HEK293 (cell line): ENCODE measurements at regions not wholly inside any gene's neighbourhood (a gene's known extent, or its start where the extent isn't known, plus 50 kb on each side); places are given as distances from the start of the nearest gene placed in this dataset.
"Not testable (repeated sequence)": the region's sequence is repeated elsewhere in the genome, so short reads cannot be mapped to it uniquely, and the experiment has no call there.

ENCODE experiments used
- CTCF ChIA-PET: fragments of 350-600 bp; formaldehyde crosslinking; extraction: SDS; loops from one replicate; lab custom pipeline; 2021; ENCODE audit warnings: antibody characterized with exemption; lab: Yijun Ruan, JAX
- POLR2A ChIA-PET: fragments of 300-600 bp; formaldehyde crosslinking; extraction: SDS; loops from one replicate; lab custom pipeline; 2020; ENCODE audit warnings: antibody characterized with exemption, inconsistent platforms; lab: Yijun Ruan, JAX
- H3K27ac ChIP-seq: fragments of 200-500 bp; sonication (Bioruptor generic); 2 replicates; pipeline ENCODE4 v1.5.1; 2014; ENCODE audit warnings: low read depth, low read length, control low read depth, inconsistent platforms; ENCODE audit errors: extremely low read depth
- H3K36me3 ChIP-seq, 2 experiments: fragments of 200-500 bp in 1 of 2; sonication (Bioruptor generic) in 1 of 2; 1 replicate in 1 of 2; 2 replicates in 1 of 2; pipeline ENCODE4 v1.5.1; 2014 to 2017; ENCODE audit warnings: inconsistent platforms in 2 of 2, low read length in 2 of 2; ENCODE audit not compliant: control insufficient read depth in 2 of 2, insufficient read depth in 1 of 2
- H3K4me1 ChIP-seq: fragments of 200-500 bp; sonication (Bioruptor generic); 2 replicates; pipeline ENCODE4 v1.5.1; 2014; ENCODE audit warnings: mild to moderate bottlenecking, low read length, inconsistent platforms; ENCODE audit not compliant: control insufficient read depth, insufficient read depth
- H3K4me3 ChIP-seq: 2 replicates; pipeline ENCODE4 v1.5.1; 2011; ENCODE audit warnings: low read depth, mild to moderate bottlenecking, control low read depth, low read length, moderate library complexity
- H3K9me3 ChIP-seq: fragments of 200-500 bp; sonication (Bioruptor generic); 2 replicates; pipeline ENCODE4 v1.5.1; 2014; ENCODE audit warnings: low read depth, low read length, inconsistent platforms; ENCODE audit not compliant: control insufficient read depth, insufficient read depth
- FEZF1 ChIP-seq: fragments of 450-650 bp; formaldehyde crosslinking; IDR thresholded peaks from 2 replicates; pipeline ENCODE4 v1.5.1; 2016; ENCODE audit warnings: missing biosample characterization, missing genetic modification characterization
- KLF10 ChIP-seq: fragments of 450-650 bp; IDR thresholded peaks from 2 replicates; pipeline ENCODE4 v1.5.1; 2018; ENCODE audit warnings: missing biosample characterization, mild to moderate bottlenecking, missing genetic modification characterization
- REPIN1 ChIP-seq: fragments of 450-650 bp; formaldehyde crosslinking; IDR thresholded peaks from 2 replicates; pipeline ENCODE4 v1.5.1; 2017; ENCODE audit warnings: missing biosample characterization, missing genetic modification characterization, low read depth
- TSHZ1 ChIP-seq: fragments of 450-650 bp; formaldehyde crosslinking; IDR thresholded peaks from 2 replicates; pipeline ENCODE4 v1.5.1; 2016; ENCODE audit warnings: missing biosample characterization, missing genetic modification characterization, borderline replicate concordance
- YY1 ChIP-seq: fragments of 450-650 bp; formaldehyde crosslinking; IDR thresholded peaks from 2 replicates; pipeline ENCODE4 v1.5.1; 2018; ENCODE audit warnings: missing biosample characterization, missing genetic modification characterization
- ZFP41 ChIP-seq: fragments of 450-650 bp; formaldehyde crosslinking; IDR thresholded peaks from 2 replicates; pipeline ENCODE4 v1.5.1; 2016; ENCODE audit warnings: missing biosample characterization, missing genetic modification characterization, borderline replicate concordance
- ZNF114 ChIP-seq: fragments of 450-650 bp; formaldehyde crosslinking; IDR thresholded peaks from 2 replicates; pipeline ENCODE4 v1.5.0; 2017; ENCODE audit warnings: missing biosample characterization, missing genetic modification characterization
- ZNF146 ChIP-seq: fragments of 450-650 bp; formaldehyde crosslinking; IDR thresholded peaks from 2 replicates; pipeline ENCODE4 v1.5.1; 2016; ENCODE audit warnings: missing biosample characterization, missing genetic modification characterization
- ZNF148 ChIP-seq: fragments of 450-650 bp; formaldehyde crosslinking; IDR thresholded peaks from 2 replicates; pipeline ENCODE4 v1.5.0; 2017; ENCODE audit warnings: missing biosample characterization, missing genetic modification characterization, borderline replicate concordance
- ZNF280D ChIP-seq: fragments of 450-650 bp; formaldehyde crosslinking; IDR thresholded peaks from 2 replicates; pipeline ENCODE4 v1.5.1; 2016; ENCODE audit warnings: missing biosample characterization, missing genetic modification characterization
- ZNF391 ChIP-seq: fragments of 450-650 bp; formaldehyde crosslinking; IDR thresholded peaks from 2 replicates; pipeline ENCODE4 v1.5.1; 2016; ENCODE audit warnings: low read depth, missing biosample characterization, missing genetic modification characterization, borderline replicate concordance
- ZNF473 ChIP-seq: fragments of 450-650 bp; formaldehyde crosslinking; IDR thresholded peaks from 2 replicates; pipeline ENCODE4 v1.5.1; 2017; ENCODE audit warnings: missing biosample characterization, missing genetic modification characterization
- ZNF48 ChIP-seq: fragments of 450-650 bp; formaldehyde crosslinking; IDR thresholded peaks from 2 replicates; pipeline ENCODE4 v1.5.1; 2016; ENCODE audit warnings: missing biosample characterization, missing genetic modification characterization
- ZNF501 ChIP-seq: fragments of 450-650 bp; formaldehyde crosslinking; IDR thresholded peaks from 2 replicates; pipeline ENCODE4 v1.5.1; 2016; ENCODE audit warnings: missing biosample characterization, missing genetic modification characterization
- ZNF558 ChIP-seq: fragments of 450-650 bp; formaldehyde crosslinking; IDR thresholded peaks from 2 replicates; pipeline ENCODE4 v1.5.1; 2016; ENCODE audit warnings: missing biosample characterization, missing genetic modification characterization
- ZNF585B ChIP-seq: fragments of 450-650 bp; formaldehyde crosslinking; IDR thresholded peaks from 2 replicates; pipeline ENCODE4 v1.5.1; 2016; ENCODE audit warnings: missing biosample characterization, missing genetic modification characterization
- ZNF707 ChIP-seq: fragments of 450-650 bp; formaldehyde crosslinking; IDR thresholded peaks from 2 replicates; pipeline ENCODE4 v1.5.1; 2016; ENCODE audit warnings: missing biosample characterization, missing genetic modification characterization
- ZNF76 ChIP-seq: fragments of 450-650 bp; formaldehyde crosslinking; IDR thresholded peaks from 2 replicates; pipeline ENCODE4; 2016; ENCODE audit warnings: low read depth, missing biosample characterization, missing genetic modification characterization, borderline replicate concordance
- ZSCAN4 ChIP-seq: fragments of 450-650 bp; formaldehyde crosslinking; IDR thresholded peaks from 2 replicates; pipeline ENCODE4 v1.5.1; 2017; ENCODE audit warnings: missing biosample characterization, missing genetic modification characterization
- ZXDB ChIP-seq: fragments of 450-650 bp; formaldehyde crosslinking; IDR thresholded peaks from 2 replicates; pipeline ENCODE4 v1.5.1; 2016; ENCODE audit warnings: missing biosample characterization, missing genetic modification characterization

- no peak for TF ChIP-seq TSHZ1 (tag by site-specific recombination)
- TF ChIP-seq ZNF76 (tag by site-specific recombination), result no peak
Measured at GRCh38 chr6:103719545-103719944, 1140.2 kb downstream of the HACE1 start (continued).

DNA sequence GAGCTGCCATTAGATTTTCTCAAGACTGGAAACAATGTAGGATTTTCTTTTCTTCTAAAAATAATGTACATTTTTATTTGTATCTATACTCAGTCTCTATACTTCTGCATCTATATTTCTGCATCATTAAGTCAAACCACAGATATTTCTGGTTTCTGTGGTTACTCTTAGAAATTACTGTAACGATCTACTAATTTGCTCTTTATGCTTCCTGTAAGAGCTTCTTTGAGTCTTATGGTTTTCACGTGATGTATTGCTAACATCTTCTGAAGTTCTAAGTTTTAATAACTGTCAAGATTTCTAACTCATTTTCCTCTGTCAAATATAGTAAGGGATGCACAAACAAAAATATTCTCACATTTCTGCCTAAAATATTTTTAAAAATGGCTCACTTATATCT is 1144.5 kb downstream of the HACE1 start:
- Histone ChIP-seq H3K27ac (no peak overlapping the region), H3K36me3 (no peaks in the 10 kb centered on the region), H3K4me1 (no peaks in the 10 kb centered on the region), H3K4me3 (no peak overlapping the region), H3K9me3 (no peaks in the 10 kb centered on the region)
- ChIA-PET CTCF (no interaction called here), POLR2A (no interaction called here)
- TF ChIP-seq ZNF48 (tag by site-specific recombination) (no peak), KLF10 (tag by site-specific recombination) (no peak), ZNF558 (tag by site-specific recombination) (no peak), ZNF585B (tag by site-specific recombination) (no peak), ZSCAN4 (tag by site-specific recombination) (no peak), ZNF707 (tag by site-specific recombination) (no peak), ZNF114 (tag by site-specific recombination) (no peak), ZNF391 (tag by site-specific recombination) (no peak)

GRCh38 chr6:103709236-103709635 is 1150.5 kb downstream of the HACE1 start:
- H3K36me3 ChIP-seq, H3K27ac ChIP-seq, H3K4me1 ChIP-seq, CTCF ChIA-PET, H3K4me3 ChIP-seq, POLR2A ChIA-PET, H3K9me3 ChIP-seq: not testable (repeated sequence)

DNA sequence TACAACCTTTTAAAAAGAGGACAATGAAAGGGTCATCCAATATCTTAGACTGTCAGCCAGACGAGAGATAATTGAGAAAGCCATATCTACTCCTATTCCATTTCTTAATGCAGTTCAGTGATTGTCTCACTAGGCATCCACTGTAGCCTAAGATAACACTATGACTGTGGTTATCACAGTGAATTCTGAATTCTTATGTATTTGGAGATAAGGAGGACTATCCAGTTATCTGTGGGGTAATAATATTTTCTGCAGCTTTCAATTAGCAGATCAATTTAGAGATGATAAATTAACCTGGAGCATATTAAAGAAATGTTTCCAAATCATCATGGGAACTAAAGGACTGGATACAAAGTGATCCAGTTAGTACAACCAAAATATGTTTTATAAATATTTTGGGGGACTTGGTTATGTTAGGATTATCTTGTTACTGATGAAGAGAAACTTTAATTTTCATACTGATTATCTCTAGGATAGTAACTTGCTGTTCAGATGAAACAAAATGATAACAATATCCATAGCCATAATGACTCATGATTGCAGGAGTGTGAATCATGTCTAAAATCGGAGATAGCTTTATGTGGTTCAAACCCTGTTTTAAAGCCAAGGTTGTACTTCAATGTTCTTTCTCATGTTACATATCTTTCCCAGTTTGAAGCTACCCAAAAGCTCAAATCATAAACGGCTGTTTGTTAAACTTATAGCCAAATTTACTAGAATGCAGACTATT is 1152.0 kb downstream of the HACE1 start:
- Histone ChIP-seq H3K4me3 (no peak overlapping the region), H3K4me1 (no peaks in the 10 kb centered on the region), H3K27ac (no peak overlapping the region), H3K9me3 (no peaks in the 10 kb centered on the region), H3K36me3 (no peaks in the 10 kb centered on the region)
- ChIA-PET CTCF (no interaction called here), POLR2A (no interaction called here)
- TF ChIP-seq REPIN1 (tag by site-specific recombination), result no peak
- TF ChIP-seq ZNF473 (tag by site-specific recombination), result no peak
- TF ChIP-seq YY1, result no peak
- TF ChIP-seq ZNF146 (tag by site-specific recombination), result no peak
- no peak for TF ChIP-seq ZFP41 (tag by site-specific recombination)
- TF ChIP-seq ZNF280D, result no peak
- TF ChIP-seq ZXDB, result no peak
- TF ChIP-seq FEZF1, result no peak
- TF ChIP-seq ZNF707 (tag by site-specific recombination), result no peak
- no peak for TF ChIP-seq ZNF148 (tag by site-specific recombination)
- no peak for TF ChIP-seq ZNF501 (tag by site-specific recombination)
